Fibroblast of lung (primary cell): ENCODE measurements at regions not wholly inside any gene's neighbourhood (a gene's known extent, or its start where the extent isn't known, plus 50 kb on each side); places are given as distances from the start of the nearest gene placed in this dataset.

Experiments
- DNase-seq, 2 donors: peaks; one replicate each; pipeline versions ENCODE4 v3.0.0 to v3.0.0-alpha.2; 2010; ENCODE audit warnings: low read depth in 2 of 2
- H2AFZ ChIP-seq: 2 replicates; pipeline ENCODE4 v1.5.1; 2012; ENCODE audit warnings: low read length, control low read depth, inconsistent platforms
- H3K27ac ChIP-seq: 2 replicates; pipeline ENCODE4 v1.5.1; 2011; ENCODE audit warnings: low read length, control low read depth; ENCODE audit not compliant: insufficient read depth
- H3K27me3 ChIP-seq: 2 replicates; pipeline ENCODE4 v1.5.1; 2011; ENCODE audit warnings: mild to moderate bottlenecking, low read length; ENCODE audit not compliant: control insufficient read depth, insufficient read depth
- H3K36me3 ChIP-seq: 2 replicates; pipeline ENCODE4 v1.5.1; 2011; ENCODE audit warnings: low read length; ENCODE audit not compliant: control insufficient read depth, insufficient read depth
- H3K4me1 ChIP-seq: 2 replicates; pipeline ENCODE4 v1.5.1; 2011; ENCODE audit warnings: low read length; ENCODE audit not compliant: control insufficient read depth, insufficient read depth; ENCODE audit errors: extremely low read depth
- H3K4me2 ChIP-seq: 2 replicates; pipeline ENCODE4 v1.5.1; 2011; ENCODE audit warnings: low read length, control low read depth; ENCODE audit not compliant: insufficient read depth; ENCODE audit errors: extremely low read depth
- H3K4me3 ChIP-seq, 4 experiments: fragments of 200-600 bp in 1 of 4; sonication (generic) in 1 of 4; replicated peaks in 1 of 4; 2 replicates each; pipeline ENCODE4 v1.5.1; 2011 to 2016; ENCODE audit warnings: low read length in 4 of 4, low read depth in 3 of 4, mild to moderate bottlenecking in 3 of 4, control low read depth in 2 of 4, inconsistent platforms in 1 of 4, mixed read lengths in 1 of 4; ENCODE audit not compliant: insufficient read depth in 1 of 4; ENCODE audit errors: control extremely low read depth in 1 of 4
- H3K79me2 ChIP-seq: 2 replicates; pipeline ENCODE4 v1.5.1; 2012; ENCODE audit warnings: mild to moderate bottlenecking, low read length, inconsistent platforms; ENCODE audit not compliant: control insufficient read depth, insufficient read depth
- H3K9ac ChIP-seq: 2 replicates; pipeline ENCODE4 v1.5.1; 2011; ENCODE audit warnings: mild to moderate bottlenecking, low read length, control low read depth; ENCODE audit not compliant: insufficient read depth
- H3K9me3 ChIP-seq: 2 replicates; pipeline ENCODE4 v1.5.1; 2012; ENCODE audit warnings: low read depth, low read length; ENCODE audit not compliant: control insufficient read depth, insufficient read depth
- H4K20me1 ChIP-seq: 2 replicates; pipeline ENCODE4 v1.5.1; 2011; ENCODE audit warnings: low read length; ENCODE audit not compliant: control insufficient read depth, insufficient read depth; ENCODE audit errors: extremely low read depth
- CTCF ChIP-seq, 2 donors: IDR thresholded peaks in 1 of 2; conservative IDR thresholded peaks in 1 of 2; 1 replicate in 1 of 2; 2 replicates in 1 of 2; pipeline ENCODE4 v1.5.1; 2011 to 2012; ENCODE audit warnings: low read length in 2 of 2, control low read depth in 1 of 2, inconsistent platforms in 1 of 2, low read depth in 1 of 2, mild to moderate bottlenecking in 1 of 2
- EZH2 ChIP-seq: IDR thresholded peaks from 2 replicates; pipeline ENCODE4 v1.5.1; 2012; ENCODE audit warnings: low read length, control low read depth, mild to moderate bottlenecking; ENCODE audit errors: missing control alignments

DNA sequence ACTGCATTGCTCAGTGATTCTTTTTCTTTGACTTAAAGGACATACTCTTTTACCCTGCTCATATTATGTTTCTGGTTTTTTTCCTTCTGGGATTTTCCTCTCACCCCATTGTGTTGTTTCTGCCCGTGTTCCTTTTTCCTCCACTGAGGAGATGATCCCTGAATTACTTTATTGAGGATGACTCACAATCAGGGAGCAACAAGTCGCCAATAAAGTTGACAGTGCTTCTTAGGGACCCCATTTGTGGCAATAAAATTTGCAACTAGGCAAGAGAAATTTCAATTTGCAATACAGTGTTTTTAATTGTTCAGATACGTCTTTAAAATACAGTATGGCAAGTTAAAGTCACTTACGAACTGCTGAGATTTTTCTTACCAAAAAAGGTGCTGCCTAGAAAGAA lies 217.9 kb downstream of the SOX4 start:
- Histone ChIP-seq H2AFZ (no peak overlapping the region), H3K4me3 (no peak overlapping the region), H3K79me2 (no peaks in the 10 kb centered on the region), H3K4me2 (no peak overlapping the region), H3K9me3 (no peaks in the 10 kb centered on the region), H3K27ac (no peak overlapping the region), H3K9ac (no peak overlapping the region), H3K4me1 (peaks cover 13% of the 10 kb centered on the region), H4K20me1 (no peaks in the 10 kb centered on the region), H3K27me3 (no peaks in the 10 kb centered on the region), H3K36me3 (no peaks in the 10 kb centered on the region)
- TF ChIP-seq CTCF (conservative IDR thresholded peaks at IDR 0.05 in 1 of 2, IDR thresholded peaks at IDR 0.05 in 1 of 2; ENCODE audit: low read depth in 1 of 2, low read length in 2 of 2) (no peak), EZH2 (no peak)
- DNase-seq = no peak

- no peaks in the 10 kb centered on the region for H3K9me3 ChIP-seq
- TF ChIP-seq EZH2 (no peak), CTCF (conservative IDR thresholded peaks at IDR 0.05 in 1 of 2, IDR thresholded peaks at IDR 0.05 in 1 of 2; ENCODE audit: low read depth in 1 of 2, low read length in 2 of 2) (no peak)
- no peaks in the 10 kb centered on the region for H3K27me3 ChIP-seq
- no peak overlapping the region for H3K27ac ChIP-seq
- no peaks in the 10 kb centered on the region for H4K20me1 ChIP-seq
- no peak overlapping the region for H2AFZ ChIP-seq
- H3K79me2 ChIP-seq = no peaks in the 10 kb centered on the region
- DNase-seq = no peak
- H3K4me2 ChIP-seq = no peak overlapping the region
- no peak overlapping the region for H3K9ac ChIP-seq
- H3K36me3 ChIP-seq = no peaks in the 10 kb centered on the region
- no peaks in the 10 kb centered on the region for H3K4me1 ChIP-seq
- H3K4me3 ChIP-seq = no peak overlapping the region
These were observed 222.7 kb downstream of the SOX4 start for GRCh38 chr6:21816231-21816630.

DNA sequence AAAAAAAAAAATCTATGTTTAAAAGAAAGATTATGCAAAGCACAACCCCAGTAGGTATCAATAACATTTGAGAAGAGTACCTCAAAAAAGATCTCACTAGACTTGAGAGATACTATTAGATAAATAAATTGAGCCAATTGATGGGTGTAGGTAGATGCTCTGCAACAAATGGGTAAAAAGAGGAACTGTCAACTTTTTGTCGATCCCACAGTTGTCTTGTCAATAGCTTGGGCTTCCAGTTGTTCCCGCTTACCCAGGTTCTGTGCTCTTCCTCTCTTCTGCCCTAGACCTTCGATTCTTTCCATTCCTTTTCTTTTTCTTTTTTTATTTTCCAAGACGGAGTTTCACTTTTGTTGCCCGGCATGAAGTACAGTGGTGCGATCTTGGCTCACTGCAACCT lies 226.9 kb downstream of the SOX4 start:
- Histone ChIP-seq H3K4me3 (no peak overlapping the region), H2AFZ (no peak overlapping the region), H3K4me2 (no peak overlapping the region), H3K36me3 (no peaks in the 10 kb centered on the region), H3K79me2 (no peaks in the 10 kb centered on the region), H3K9me3 (no peaks in the 10 kb centered on the region), H3K4me1 (no peaks in the 10 kb centered on the region), H4K20me1 (no peaks in the 10 kb centered on the region), H3K27ac (no peak overlapping the region), H3K9ac (no peak overlapping the region), H3K27me3 (no peaks in the 10 kb centered on the region)
- no peak for DNase-seq
- TF ChIP-seq CTCF (conservative IDR thresholded peaks at IDR 0.05 in 1 of 2, IDR thresholded peaks at IDR 0.05 in 1 of 2; ENCODE audit: low read depth in 1 of 2, low read length in 2 of 2) = no peak
- no peak for TF ChIP-seq EZH2
